Tibial artery (tissue), 4 donors: ENCODE measurements at regions not wholly inside any gene's neighbourhood (a gene's known extent, or its start where the extent isn't known, plus 50 kb on each side); places are given as distances from the start of the nearest gene placed in this dataset.
"Not testable (repeated sequence)": the region's sequence is repeated elsewhere in the genome, so short reads cannot be mapped to it uniquely, and the experiment has no call there.

Experiments
- DNase-seq, 2 donors: peaks; one replicate each; pipeline ENCODE4 v3.0.0-alpha.2; 2019
- H3K27ac ChIP-seq, 2 donors: fragments of 200-600 bp; sonication (generic) in 1 of 2; 1 replicate in 1 of 2; 2 replicates in 1 of 2; pipeline ENCODE4 v1.5.1; 2018 to 2019; ENCODE audit warnings: mild to moderate bottlenecking in 1 of 2
- H3K27me3 ChIP-seq, 2 donors: fragments of 200-600 bp; sonication (generic) in 1 of 2; one replicate each; pipeline versions ENCODE4 v1.5.1 to v1.6.0; 2016 to 2019
- H3K36me3 ChIP-seq, 3 donors: fragments of 200-600 bp; sonication (generic) in 2 of 3; one replicate each; pipeline ENCODE4 v1.5.1; 2016 to 2019; ENCODE audit warnings: mild to moderate bottlenecking in 2 of 3
- H3K4me1 ChIP-seq, 4 donors: fragments of 200-600 bp; sonication (generic) in 2 of 4; 1 replicate in 3 of 4; 2 replicates in 1 of 4; pipeline ENCODE4 v1.5.1; 2016 to 2019
- H3K4me3 ChIP-seq, 2 donors: fragments of 200-600 bp; sonication (generic) in 1 of 2; 1 replicate in 1 of 2; 2 replicates in 1 of 2; pipeline ENCODE4 v1.5.1; 2018 to 2019; ENCODE audit warnings: mild to moderate bottlenecking in 2 of 2
- H3K9me3 ChIP-seq, 3 donors: fragments of 200-600 bp; sonication (generic) in 1 of 3; one replicate each; pipeline ENCODE4 v1.5.1; 2016 to 2019
- CTCF ChIP-seq, 2 experiments: fragments of 200-600 bp in 1 of 2; fragments of 450-650 bp in 1 of 2; IDR thresholded peaks; one replicate each; pipeline ENCODE4 v1.5.1; 2017 to 2019; ENCODE audit warnings: antibody characterized with exemption in 2 of 2, mild to moderate bottlenecking in 1 of 2, moderate library complexity in 1 of 2
- intact Hi-C: fragments of 100-400 bp; cut with DNase I; formaldehyde crosslinking; loops from one replicate; pipeline ENCODE4 v1.15.0; 2023; ENCODE audit warnings: low total_unique reads

- no peaks in the 10 kb centered on the region for H3K36me3 ChIP-seq
- intact Hi-C loops: no loop called here
- TF ChIP-seq CTCF (IDR thresholded peaks at IDR 0.05): no peak
- no peaks in the 10 kb centered on the region for H3K9me3 ChIP-seq
- no peak for DNase-seq
- H3K4me3 ChIP-seq: no peak overlapping the region
- H3K4me1 ChIP-seq: peaks cover 0 to 6% (median 0%) of the 10 kb centered on the region in 4 donors
- H3K27ac ChIP-seq: no peak overlapping the region
- H3K27me3 ChIP-seq: no peaks in the 10 kb centered on the region
Measured at GRCh38 chr14:39500253-39500652, 68.0 kb upstream of the FBXO33 start.

GRCh38 chr14:39499514-39499913, 67.3 kb upstream of the FBXO33 start:
- Histone ChIP-seq H3K9me3 (no peaks in the 10 kb centered on the region), H3K27me3 (no peaks in the 10 kb centered on the region), H3K27ac (no peak overlapping the region), H3K4me3 (no peak overlapping the region), H3K36me3 (no peaks in the 10 kb centered on the region), H3K4me1 (peaks cover 0 to 6% (median 0%) of the 10 kb centered on the region in 4 donors)
- DNase-seq: no peak
- TF ChIP-seq CTCF (IDR thresholded peaks at IDR 0.05): no peak
- intact Hi-C loops: no loop called here

- not testable (repeated sequence) for H3K9me3 ChIP-seq
Measured at GRCh38 chr14:39497677-39498076, 65.4 kb upstream of the FBXO33 start.

GRCh38 chr14:39492267-39492666, 60.0 kb upstream of the FBXO33 start:
- Histone ChIP-seq H3K36me3 (no peaks in the 10 kb centered on the region), H3K27ac (no peak overlapping the region), H3K4me1 (peaks cover 0 to 13% (median 5%) of the 10 kb centered on the region in 4 donors), H3K4me3 (no peak overlapping the region), H3K9me3 (no peaks in the 10 kb centered on the region), H3K27me3 (no peaks in the 10 kb centered on the region)
- TF ChIP-seq CTCF (IDR thresholded peaks at IDR 0.05): no peak
- no peak for DNase-seq
- intact Hi-C loops: no loop called here

More at GRCh38 chr14:39497677-39498076, 65.4 kb upstream of the FBXO33 start:
- DNase-seq, H3K27me3 ChIP-seq, H3K4me1 ChIP-seq, H3K4me3 ChIP-seq, intact Hi-C loops, H3K27ac ChIP-seq, H3K36me3 ChIP-seq: not testable (repeated sequence)

GRCh38 chr14:39491134-39491571, 58.9 kb upstream of the FBXO33 start:
- intact Hi-C loops: no loop called here
- Histone ChIP-seq H3K27me3 (no peaks in the 10 kb centered on the region), H3K9me3 (no peaks in the 10 kb centered on the region), H3K27ac (no peak overlapping the region), H3K4me1 (peaks cover 0 to 13% (median 5%) of the 10 kb centered on the region in 4 donors), H3K4me3 (no peak overlapping the region), H3K36me3 (no peaks in the 10 kb centered on the region)
- DNase-seq: no peak
- peak; percentile 49 to 55 for TF ChIP-seq CTCF (IDR thresholded peaks at IDR 0.05)

- Histone ChIP-seq H3K4me1 (peaks cover 0 to 13% (median 5%) of the 10 kb centered on the region in 4 donors), H3K9me3 (no peaks in the 10 kb centered on the region), H3K27ac (no peak overlapping the region), H3K36me3 (no peaks in the 10 kb centered on the region), H3K4me3 (no peak overlapping the region), H3K27me3 (no peaks in the 10 kb centered on the region)
- intact Hi-C loops: no loop called here
- no peak for DNase-seq
- TF ChIP-seq CTCF (IDR thresholded peaks at IDR 0.05): no peak
Measured at GRCh38 chr14:39488600-39488999, 56.4 kb upstream of the FBXO33 start.
